Tibial nerve (tissue), 4 donors: ENCODE measurements at regions not wholly inside any gene's neighbourhood (a gene's known extent, or its start where the extent isn't known, plus 50 kb on each side); places are given as distances from the start of the nearest gene placed in this dataset.

Experiments
- CTCF ChIP-seq, 5 experiments: fragments of 200-600 bp in 3 of 5; fragments of 450-650 bp in 2 of 5; sonication (generic) in 3 of 5; IDR thresholded peaks; one replicate each; pipeline ENCODE4 v1.5.1; 2016 to 2019; ENCODE audit warnings: antibody characterized with exemption in 5 of 5, mild to moderate bottlenecking in 3 of 5, moderate library complexity in 2 of 5
- EP300 ChIP-seq, 2 donors: sonication (generic); formaldehyde crosslinking; IDR thresholded peaks; one replicate each; pipeline ENCODE4 v1.6.1; 2017; ENCODE audit warnings: antibody characterized with exemption in 2 of 2, mild to moderate bottlenecking in 1 of 2
- POLR2A ChIP-seq, 2 donors: fragments of 450-650 bp; IDR thresholded peaks; one replicate each; pipeline ENCODE4 v1.6.1; 2017; ENCODE audit warnings: antibody characterized with exemption in 2 of 2, mild to moderate bottlenecking in 2 of 2, moderate library complexity in 2 of 2

DNA sequence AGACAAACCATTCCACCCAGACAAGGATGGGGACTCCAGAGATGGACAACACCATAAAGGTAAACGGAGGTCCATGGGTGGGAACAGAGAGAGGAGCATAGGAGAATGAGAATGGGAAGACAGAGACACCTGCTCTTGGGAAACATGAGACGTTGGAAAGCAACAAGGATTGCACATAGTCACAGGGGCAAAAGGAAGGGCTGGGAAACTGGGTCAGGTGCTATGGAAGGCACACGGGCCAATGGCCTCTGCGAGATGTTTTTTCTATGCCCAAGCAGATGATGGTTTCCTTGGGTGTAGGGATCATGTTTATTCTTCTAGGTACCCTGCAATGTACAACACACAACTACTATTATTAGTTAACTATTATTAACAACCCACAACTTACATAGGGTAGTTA lies 143.6 kb upstream of the AGAP1 start:
- TF ChIP-seq POLR2A (IDR thresholded peaks at IDR 0.05) (no peak), CTCF (IDR thresholded peaks at IDR 0.05) (no peak), EP300 (IDR thresholded peaks at IDR 0.05) (no peak)
